Right lobe of liver (tissue), 4 donors: ENCODE measurements at regions not wholly inside any gene's neighbourhood (a gene's known extent, or its start where the extent isn't known, plus 50 kb on each side); places are given as distances from the start of the nearest gene placed in this dataset.

Experiments used
- CTCF ChIP-seq, 4 donors: fragments of 200-600 bp in 3 of 4; fragments of 450-650 bp in 1 of 4; IDR thresholded peaks; one replicate each; pipeline versions ENCODE4 v1.5.1 to v1.8.0; 2016 to 2022; ENCODE audit warnings: antibody characterized with exemption in 4 of 4, mild to moderate bottlenecking in 2 of 4
- POLR2A ChIP-seq: fragments of 450-650 bp; IDR thresholded peaks from one replicate; pipeline ENCODE4 v1.6.1; 2017; ENCODE audit warnings: antibody characterized with exemption, mild to moderate bottlenecking
- donor health status: DM: no; HTN: no; CAD: no.
- donor health status: DM: no; HTN: no; CAD: no.
- donor health status: DM: no; HTN: yes; CAD: no.

DNA sequence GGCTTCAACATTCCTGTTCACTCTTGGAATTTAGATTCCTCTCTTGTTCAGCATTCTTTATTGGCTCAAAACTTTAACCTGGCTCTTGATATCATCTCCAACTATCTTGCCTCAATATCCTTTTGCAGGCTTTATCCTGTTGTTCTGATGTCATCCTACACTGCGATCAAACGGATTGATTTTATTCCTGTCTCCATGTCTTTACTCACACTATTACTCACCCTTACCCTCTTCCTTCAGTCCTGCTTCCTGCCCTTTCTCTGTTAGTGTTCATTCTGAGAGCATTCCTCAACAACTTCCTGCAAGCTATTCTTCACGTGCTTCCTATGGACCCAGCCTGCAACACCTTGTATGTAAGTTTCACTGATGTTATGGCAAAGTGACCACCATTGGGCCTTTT lies 264.7 kb downstream of the RNF152 start:
- TF ChIP-seq CTCF (IDR thresholded peaks at IDR 0.05): no peak
- TF ChIP-seq POLR2A: no peak
